RPMI7951 (cell line): ENCODE measurements at regions not wholly inside any gene's neighbourhood (a gene's known extent, or its start where the extent isn't known, plus 50 kb on each side); places are given as distances from the start of the nearest gene placed in this dataset.
"Not testable (repeated sequence)": the region's sequence is repeated elsewhere in the genome, so short reads cannot be mapped to it uniquely, and the experiment has no call there.

Source experiments
- DNase-seq: peaks from one replicate; pipeline ENCODE4 v3.0.0-alpha.2; 2012; ENCODE audit warnings: low read depth

DNA sequence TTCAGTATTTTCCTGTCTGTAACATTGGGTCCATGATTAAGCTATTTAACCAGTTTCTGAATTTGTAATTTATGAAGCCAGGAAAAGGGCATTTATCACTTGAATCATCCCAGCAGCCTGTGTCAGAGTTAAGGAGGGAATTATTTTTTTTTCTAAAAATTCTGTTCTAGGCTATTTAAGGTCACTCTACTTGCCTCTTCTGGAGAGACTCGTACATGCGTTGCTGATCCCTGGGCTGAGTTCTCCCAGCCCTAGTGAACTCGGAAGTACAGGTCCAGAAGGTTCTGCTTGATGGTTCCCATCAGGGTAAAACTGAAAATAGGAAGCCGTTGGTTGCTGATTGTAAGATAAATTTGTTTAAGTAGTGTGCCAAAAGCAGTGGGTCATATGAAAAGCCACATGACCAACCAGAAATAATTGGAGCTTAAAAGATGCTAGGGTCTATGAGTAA, 90.7 kb downstream of the GPR88 start:
- peak; percentile 46 for DNase-seq

DNA sequence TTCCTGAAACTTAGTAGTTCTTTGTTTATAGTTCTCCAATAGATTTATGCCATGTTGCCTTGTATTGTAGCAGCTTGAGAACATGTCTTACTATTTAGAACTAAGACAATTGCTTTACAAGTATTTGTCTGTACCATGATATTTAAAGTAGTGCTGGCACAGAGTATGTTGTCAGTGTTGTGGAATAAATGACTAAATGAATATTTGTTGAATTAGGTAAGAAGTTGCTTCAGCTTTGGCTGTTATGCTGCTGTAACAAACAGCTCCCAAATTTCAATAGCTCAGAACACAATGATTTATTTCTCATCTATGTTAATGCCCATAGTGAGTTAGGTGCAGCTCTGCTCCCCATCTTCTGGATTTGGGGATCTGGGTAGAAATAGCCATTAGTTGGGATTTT, 90.2 kb upstream of the VCAM1 start:
- DNase-seq = peak; percentile 18

DNA sequence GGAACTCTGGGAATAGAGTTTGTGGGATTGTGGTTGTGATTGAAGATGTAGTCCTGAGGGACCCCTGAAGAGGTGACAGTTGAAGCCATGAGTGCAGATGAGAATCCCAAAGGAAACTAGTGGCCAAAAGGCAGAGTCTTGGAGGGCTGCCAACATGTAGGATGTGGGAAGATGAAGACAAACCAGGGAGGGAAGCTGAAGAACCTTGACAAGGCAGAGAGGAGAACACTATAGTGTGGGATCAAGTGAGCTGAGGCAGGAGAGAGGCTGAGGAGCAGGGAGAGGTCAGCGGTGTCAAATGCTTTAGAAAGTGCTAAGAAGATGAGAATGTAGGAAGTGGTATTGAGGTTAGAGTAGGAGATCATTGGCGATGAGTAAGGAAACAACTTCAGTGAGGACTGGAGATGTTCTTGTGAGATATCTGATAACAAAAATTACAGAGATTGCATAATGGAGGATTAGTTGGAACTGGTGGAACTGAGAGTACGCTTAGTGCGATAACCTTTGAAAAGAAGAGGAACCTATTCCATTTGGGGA, 88.5 kb upstream of the VCAM1 start:
- peak; percentile 98 for DNase-seq

GRCh38 chr1:100642826-100643225, 76.7 kb upstream of the VCAM1 start:
- no peak for DNase-seq

DNA sequence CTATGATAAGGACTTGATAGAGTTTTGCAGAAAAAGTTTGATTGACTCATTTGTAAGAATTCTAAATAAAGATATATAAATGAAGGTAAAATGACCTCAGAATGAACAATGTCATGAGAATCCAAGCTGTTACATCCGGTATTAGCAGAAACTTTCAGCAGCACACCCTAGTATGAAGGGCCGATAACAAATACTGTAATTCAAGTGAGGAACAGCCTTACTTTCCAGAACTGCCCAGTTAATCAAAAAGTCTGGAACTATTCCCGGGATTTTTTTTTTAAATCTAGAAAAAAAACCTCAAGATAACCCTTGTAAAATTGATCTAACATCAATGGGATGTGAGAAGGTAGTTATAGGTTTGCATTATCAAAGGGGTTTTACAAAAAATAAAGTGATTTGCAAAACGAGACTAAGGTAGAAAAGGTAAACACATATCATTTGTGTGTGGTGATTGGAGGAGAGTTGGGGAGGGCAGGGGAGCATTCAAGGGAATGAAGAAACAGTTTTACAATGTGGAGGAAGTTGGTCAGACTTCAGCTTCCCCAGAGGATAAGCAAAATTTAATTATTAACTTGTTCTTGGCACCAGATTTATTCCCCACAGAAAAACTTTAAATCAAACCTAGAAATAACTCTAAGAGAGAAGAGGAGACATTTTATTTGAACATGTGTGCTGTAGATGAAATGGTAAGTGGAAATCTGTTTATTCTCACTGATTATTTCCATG, 75.9 kb upstream of the VCAM1 start:
- no peak for DNase-seq

DNA sequence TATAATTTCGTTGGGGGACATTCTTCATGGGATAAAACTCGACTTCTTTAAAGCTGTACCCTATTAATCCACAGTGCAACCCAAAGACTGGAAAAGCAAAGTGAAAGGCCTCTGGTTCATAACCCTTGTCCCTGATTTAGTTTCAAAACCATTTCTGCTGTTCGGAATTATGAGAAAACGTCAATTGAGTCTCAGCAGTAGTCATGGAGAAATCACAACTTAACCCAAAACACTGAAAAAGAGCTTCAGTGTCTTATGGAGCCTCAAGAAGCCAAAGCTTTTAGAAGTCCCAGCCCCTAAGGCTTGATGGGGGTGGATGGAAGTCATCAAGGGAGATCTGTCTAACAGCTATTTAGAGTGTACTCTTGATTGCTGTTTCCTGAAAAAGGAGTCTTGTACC, 73.5 kb upstream of the VCAM1 start:
- no peak for DNase-seq

DNA sequence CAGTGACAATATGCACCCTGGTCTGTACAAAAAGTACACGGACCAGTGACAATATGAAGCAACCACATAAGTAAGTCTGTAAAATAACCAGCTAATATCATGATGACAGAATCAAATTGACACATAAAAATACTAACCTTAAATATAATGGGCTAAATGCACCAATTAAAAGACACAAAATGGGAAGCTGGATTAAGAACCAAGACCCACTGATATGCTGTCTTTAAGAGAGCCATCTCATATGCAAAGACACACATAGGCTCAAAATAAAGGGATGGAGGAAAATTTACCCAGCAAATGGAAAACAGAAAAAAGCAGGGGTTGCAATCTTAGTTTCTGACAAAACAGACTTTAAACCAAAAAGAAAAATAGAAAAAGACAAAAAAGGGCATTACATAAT, 70.4 kb upstream of the VCAM1 start:
- no peak for DNase-seq

DNA sequence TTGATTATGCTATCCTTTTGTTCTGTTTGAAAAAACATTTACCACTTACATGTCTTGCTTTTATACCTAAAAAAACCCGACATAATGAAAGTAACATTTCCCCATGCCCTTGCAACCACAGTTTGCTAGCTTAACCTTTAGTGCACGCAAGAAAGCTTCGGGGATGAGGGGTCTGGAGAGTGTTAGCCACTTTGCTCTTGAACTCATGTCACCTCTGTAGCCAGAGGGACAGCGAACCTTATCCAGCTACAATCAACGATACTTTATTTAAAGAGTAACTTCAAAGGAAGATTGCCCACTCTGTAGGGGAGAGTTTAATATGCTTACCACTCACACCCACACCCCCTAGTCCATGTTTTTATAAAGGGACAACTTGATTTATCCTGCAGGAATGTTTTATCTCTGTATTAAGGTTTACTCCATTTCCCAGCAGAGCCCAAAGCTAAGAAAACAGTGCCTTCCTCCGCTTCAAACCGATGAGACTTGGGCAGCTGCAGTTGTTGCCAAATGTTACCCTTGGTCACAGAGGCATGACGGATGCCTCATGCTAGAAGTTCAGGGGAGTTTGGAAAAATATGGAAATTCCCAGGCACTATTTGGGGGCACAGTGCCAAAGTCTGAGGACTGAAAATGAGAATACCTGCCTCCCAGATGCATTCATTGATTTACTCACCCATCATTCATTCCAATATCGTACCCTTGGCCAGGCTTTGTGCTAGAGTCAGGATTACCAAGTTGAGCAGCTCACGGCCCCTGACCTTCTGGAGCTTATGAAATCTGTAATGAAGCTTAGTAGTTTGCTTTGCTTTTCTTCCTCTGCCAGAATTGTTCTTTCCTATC, 61.4 kb upstream of the VCAM1 start:
- DNase-seq = no peak

GRCh38 chr1:100658716-100659026, 60.9 kb upstream of the VCAM1 start:
- DNase-seq = no peak

- DNase-seq = no peak
Measured at GRCh38 chr1:100661176-100661575, 58.4 kb upstream of the VCAM1 start.

DNA sequence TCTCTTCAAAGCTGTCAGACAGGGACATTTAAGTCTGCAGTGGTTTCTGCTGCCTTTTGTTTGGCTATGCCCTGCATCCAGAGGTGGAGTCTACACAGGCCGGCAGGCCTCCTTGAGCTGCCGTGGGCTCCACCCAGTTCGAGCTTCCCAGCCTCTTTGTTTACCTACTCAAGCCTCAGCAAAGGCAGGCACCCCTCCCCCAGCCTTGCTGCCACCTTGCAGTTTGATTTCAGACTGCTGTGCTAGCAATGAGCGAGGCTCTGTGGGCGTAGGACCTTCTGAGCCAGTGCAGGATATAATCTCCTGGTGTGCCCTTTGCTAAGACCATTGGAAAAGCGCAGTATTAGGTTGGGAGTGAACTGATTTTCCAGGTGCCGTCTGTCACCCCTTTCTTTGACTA, 51.0 kb upstream of the VCAM1 start:
- not testable (repeated sequence) for DNase-seq
